SK-N-SH (cell line): ENCODE measurements at regions not wholly inside any gene's neighbourhood (a gene's known extent, or its start where the extent isn't known, plus 50 kb on each side); places are given as distances from the start of the nearest gene placed in this dataset.

ENCODE experiments used
- CTCF ChIA-PET: fragments of 300-600, 350-600 bp; formaldehyde crosslinking; extraction: SDS; loops from one replicate; lab custom pipeline; 2021; lab: Yijun Ruan, JAX
- POLR2A ChIA-PET: fragments of 350-600 bp; sonication (Branson Sonifier 250); formaldehyde crosslinking; extraction: SDS; loops from one replicate; lab custom pipeline; 2020; ENCODE audit warnings: antibody characterized with exemption, inconsistent platforms; lab: Yijun Ruan, JAX
- DNase-seq: peaks from one replicate; pipeline ENCODE4 v3.0.0; 2012
- H2AFZ ChIP-seq: fragments of 200-600 bp; sonication (generic); 2 replicates; pipeline ENCODE4 v1.8.1; 2016; ENCODE audit warnings: antibody characterized with exemption, mild to moderate bottlenecking, low read depth
- H3F3A ChIP-seq: fragments of 200-600 bp; sonication (generic); replicated peaks from 2 replicates; pipeline ENCODE3; 2016; ENCODE audit warnings: antibody characterized with exemption, mild to moderate bottlenecking; ENCODE audit not compliant: insufficient read depth
- H3K27ac ChIP-seq, 2 experiments: fragments of 200-500 bp in 1 of 2; fragments of 200-600 bp in 1 of 2; sonication (Bioruptor generic) in 1 of 2; sonication (generic), shearing (Covaris generic) in 1 of 2; 2 replicates each; pipeline versions ENCODE4 v1.5.1 to v1.6.1; 2014 to 2016; ENCODE audit warnings: low read depth in 2 of 2, inconsistent platforms in 1 of 2, low read length in 1 of 2, mild to moderate bottlenecking in 1 of 2, mixed read lengths in 1 of 2
- H3K27me3 ChIP-seq: fragments of 200-600 bp; sonication (generic), shearing (Covaris generic); 2 replicates; pipeline ENCODE4 v1.6.1; 2016; ENCODE audit warnings: mixed run types; ENCODE audit not compliant: insufficient read depth
- H3K36me3 ChIP-seq, 2 experiments: fragments of 200-500 bp in 1 of 2; fragments of 200-600 bp in 1 of 2; sonication (Bioruptor generic) in 1 of 2; sonication (generic) in 1 of 2; replicated peaks in 1 of 2; 2 replicates each; pipeline versions ENCODE3 to v1.5.1; 2014 to 2016; ENCODE audit warnings: low read length in 1 of 2, mild to moderate bottlenecking in 1 of 2; ENCODE audit not compliant: insufficient read depth in 2 of 2, control insufficient read depth in 1 of 2
- H3K4me1 ChIP-seq, 2 experiments: fragments of 200-500 bp in 1 of 2; fragments of 200-600 bp in 1 of 2; sonication (Bioruptor generic) in 1 of 2; sonication (generic), shearing (Covaris generic) in 1 of 2; 2 replicates each; pipeline versions ENCODE4 v1.5.1 to v1.6.1; 2014 to 2016; ENCODE audit warnings: low read depth in 1 of 2, low read length in 1 of 2, mixed run types in 1 of 2; ENCODE audit not compliant: insufficient read depth in 2 of 2, control insufficient read depth in 1 of 2
- H3K4me2 ChIP-seq: fragments of 200-600 bp; sonication (generic), shearing (Covaris generic); 2 replicates; pipeline ENCODE4 v1.6.1; 2017; ENCODE audit warnings: mixed run types
- H3K4me3 ChIP-seq, 2 experiments: fragments of 200-500 bp in 1 of 2; fragments of 200-600 bp in 1 of 2; sonication (Bioruptor generic) in 1 of 2; sonication (generic), shearing (Covaris generic) in 1 of 2; 2 replicates each; pipeline versions ENCODE4 v1.5.1 to v1.8.1; 2014 to 2016; ENCODE audit warnings: low read depth in 2 of 2, inconsistent platforms in 1 of 2, low read length in 1 of 2, mild to moderate bottlenecking in 1 of 2, mixed read lengths in 1 of 2, moderate library complexity in 1 of 2
- H3K79me2 ChIP-seq: fragments of 200-600 bp; sonication (generic); 2 replicates; pipeline ENCODE4 v1.8.1; 2017; ENCODE audit warnings: mild to moderate bottlenecking; ENCODE audit not compliant: insufficient read depth
- H3K9ac ChIP-seq: fragments of 200-600 bp; sonication (generic); 2 replicates; pipeline ENCODE4 v1.6.1; 2017; ENCODE audit warnings: mixed run types
- H3K9me2 ChIP-seq: fragments of 200-600 bp; sonication (generic); 2 replicates; pipeline ENCODE4 v1.6.1; 2017; ENCODE audit warnings: mixed run types
- H3K9me3 ChIP-seq: fragments of 200-600 bp; sonication (generic); 2 replicates; pipeline ENCODE4 v1.6.1; 2017; ENCODE audit warnings: mixed run types, mild to moderate bottlenecking, moderate library complexity
- H4K20me1 ChIP-seq: fragments of 200-600 bp; sonication (generic); 2 replicates; pipeline ENCODE4 v1.6.1; 2017; ENCODE audit warnings: mild to moderate bottlenecking, mixed run types; ENCODE audit not compliant: insufficient read depth
- ELF1 ChIP-seq: IDR thresholded peaks from 2 replicates; pipeline ENCODE4 v1.4.0; 2012
- EP300 ChIP-seq, 2 experiments: IDR thresholded peaks; 2 replicates each; pipeline versions ENCODE4 v1.4.0 to v1.6.1; 2012; ENCODE audit warnings: borderline replicate concordance in 1 of 2, low read depth in 1 of 2, low read length in 1 of 2
- EZH2phosphoT487 ChIP-seq: fragments of 200-600 bp; sonication (generic); IDR thresholded peaks from 2 replicates; pipeline ENCODE4 v1.6.1; 2017; ENCODE audit warnings: low read depth, mixed run types, mild to moderate bottlenecking, antibody characterized with exemption, moderate library complexity, borderline replicate concordance
- FOSL2 ChIP-seq: IDR thresholded peaks from 2 replicates; pipeline ENCODE4 v1.4.0; 2012; ENCODE audit warnings: low read depth, mild to moderate bottlenecking, moderate library complexity, borderline replicate concordance
- FOXM1 ChIP-seq: IDR thresholded peaks from 2 replicates; pipeline ENCODE4 v1.4.0; 2012; ENCODE audit warnings: low read depth, mild to moderate bottlenecking
- MEF2A ChIP-seq: IDR thresholded peaks from 2 replicates; pipeline ENCODE4 v1.4.0; 2012; ENCODE audit warnings: low read depth, borderline replicate concordance
- MXI1 ChIP-seq: IDR thresholded peaks from 2 replicates; pipeline ENCODE4 v1.6.1; 2012; ENCODE audit warnings: mild to moderate bottlenecking, low read depth, low read length, improper control_type of control experiment
- NFIC ChIP-seq: IDR thresholded peaks from 2 replicates; pipeline ENCODE4 v1.4.0; 2012; ENCODE audit warnings: borderline replicate concordance
- NRF1 ChIP-seq: IDR thresholded peaks from 2 replicates; pipeline ENCODE4 v1.6.1; 2012; ENCODE audit warnings: low read depth, mild to moderate bottlenecking, low read length
- POLR2AphosphoS5 ChIP-seq: IDR thresholded peaks from 2 replicates; pipeline ENCODE4 v1.6.1; 2012; ENCODE audit warnings: low read depth, low read length
- RXRA ChIP-seq: IDR thresholded peaks from 2 replicates; pipeline ENCODE4 v1.4.0; 2012; ENCODE audit warnings: low read depth, mild to moderate bottlenecking, borderline replicate concordance
- SMC3 ChIP-seq: IDR thresholded peaks from 2 replicates; pipeline ENCODE4 v1.6.1; 2012; ENCODE audit warnings: low read depth, low read length, improper control_type of control experiment
- YY1 ChIP-seq: IDR thresholded peaks from 2 replicates; pipeline ENCODE4 v1.4.0; 2012; ENCODE audit warnings: low read depth, mild to moderate bottlenecking
- TF ChIP-seq, protein P1 (sequence below): fragments of 200-600 bp; sonication (generic); IDR thresholded peaks from 2 replicates; pipeline ENCODE4 v1.6.1; 2017; ENCODE audit warnings: antibody characterized with exemption, mild to moderate bottlenecking, moderate library complexity
- TF ChIP-seq, protein P2 (sequence below): IDR thresholded peaks from 2 replicates; pipeline ENCODE4 v1.4.0; 2012; ENCODE audit warnings: low read depth
- TF ChIP-seq, protein P3 (sequence below): IDR thresholded peaks from 2 replicates; pipeline ENCODE4 v1.4.0; 2012; ENCODE audit warnings: low read depth, borderline replicate concordance
- TF ChIP-seq, protein P4 (sequence below): fragments of 150-350 bp; IDR thresholded peaks from 2 replicates; pipeline ENCODE4 v1.6.1; 2017; ENCODE audit warnings: antibody characterized with exemption, low read length, low read depth, borderline replicate concordance
- TF ChIP-seq, protein P5 (sequence below): IDR thresholded peaks from 2 replicates; pipeline ENCODE4 v1.6.1; 2012; ENCODE audit warnings: mild to moderate bottlenecking, low read depth, low read length, moderate library complexity

DNA sequence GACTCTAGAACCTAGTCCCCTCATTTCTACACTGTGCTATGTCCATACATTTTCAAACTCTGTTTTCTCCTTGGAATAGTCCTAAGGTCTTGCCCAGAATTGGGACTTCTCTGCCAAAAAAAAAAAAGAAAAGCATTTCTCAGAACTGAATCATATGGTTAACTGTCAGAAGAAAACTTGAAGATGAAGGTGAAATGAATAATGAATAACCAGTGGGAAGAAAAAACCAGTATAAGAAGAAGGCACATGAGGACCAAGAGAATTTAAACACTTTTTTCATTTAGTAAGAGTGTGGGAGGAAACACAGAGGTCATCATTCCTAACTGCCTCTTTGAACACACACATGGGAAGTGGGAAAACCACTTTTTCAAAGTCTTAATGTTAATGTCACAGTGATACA, 197.7 kb downstream of the PRELID2 start (continued):
- TF ChIP-seq, protein P1, sequence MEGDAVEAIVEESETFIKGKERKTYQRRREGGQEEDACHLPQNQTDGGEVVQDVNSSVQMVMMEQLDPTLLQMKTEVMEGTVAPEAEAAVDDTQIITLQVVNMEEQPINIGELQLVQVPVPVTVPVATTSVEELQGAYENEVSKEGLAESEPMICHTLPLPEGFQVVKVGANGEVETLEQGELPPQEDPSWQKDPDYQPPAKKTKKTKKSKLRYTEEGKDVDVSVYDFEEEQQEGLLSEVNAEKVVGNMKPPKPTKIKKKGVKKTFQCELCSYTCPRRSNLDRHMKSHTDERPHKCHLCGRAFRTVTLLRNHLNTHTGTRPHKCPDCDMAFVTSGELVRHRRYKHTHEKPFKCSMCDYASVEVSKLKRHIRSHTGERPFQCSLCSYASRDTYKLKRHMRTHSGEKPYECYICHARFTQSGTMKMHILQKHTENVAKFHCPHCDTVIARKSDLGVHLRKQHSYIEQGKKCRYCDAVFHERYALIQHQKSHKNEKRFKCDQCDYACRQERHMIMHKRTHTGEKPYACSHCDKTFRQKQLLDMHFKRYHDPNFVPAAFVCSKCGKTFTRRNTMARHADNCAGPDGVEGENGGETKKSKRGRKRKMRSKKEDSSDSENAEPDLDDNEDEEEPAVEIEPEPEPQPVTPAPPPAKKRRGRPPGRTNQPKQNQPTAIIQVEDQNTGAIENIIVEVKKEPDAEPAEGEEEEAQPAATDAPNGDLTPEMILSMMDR, result no peak
- TF ChIP-seq, all 33 proteins: peak for 9

DNA sequence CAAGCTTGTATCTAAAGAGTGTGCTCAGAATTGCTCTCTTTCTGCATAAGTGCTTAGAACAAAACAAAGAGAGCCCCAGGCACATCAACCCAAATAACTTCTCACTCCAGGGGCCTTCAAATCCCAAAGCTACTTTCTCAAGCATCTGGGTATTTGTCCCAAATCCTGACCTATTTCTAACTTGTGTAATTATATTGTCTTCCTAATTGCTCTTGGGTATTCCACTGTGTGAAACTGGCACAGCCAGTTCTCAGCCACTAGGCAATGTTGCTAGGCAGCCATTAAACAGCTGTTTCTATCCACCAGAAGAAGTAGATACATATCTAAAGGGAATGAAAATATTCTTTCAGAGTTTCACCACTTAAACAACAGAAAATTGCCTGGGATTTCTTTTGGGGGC, 198.8 kb downstream of the PRELID2 start:
- peak; percentile 21 for DNase-seq
- no peak overlapping the region for H2AFZ ChIP-seq
- H3K9me2 ChIP-seq, result no peaks in the 10 kb centered on the region
- H3K79me2 ChIP-seq, result no peaks in the 10 kb centered on the region
- ChIA-PET POLR2A (no interaction called here), CTCF (no interaction called here)
- no peaks in the 10 kb centered on the region for H3K27me3 ChIP-seq
- H3K4me2 ChIP-seq, result no peak overlapping the region
- H3K36me3 ChIP-seq, result no peaks in the 10 kb centered on the region
- no peaks in the 10 kb centered on the region for H3K9me3 ChIP-seq
- TF ChIP-seq RXRA, result no peak
- no peak for TF ChIP-seq POLR2AphosphoS5
- TF ChIP-seq, protein P2, sequence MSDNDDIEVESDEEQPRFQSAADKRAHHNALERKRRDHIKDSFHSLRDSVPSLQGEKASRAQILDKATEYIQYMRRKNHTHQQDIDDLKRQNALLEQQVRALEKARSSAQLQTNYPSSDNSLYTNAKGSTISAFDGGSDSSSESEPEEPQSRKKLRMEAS, result no peak
- TF ChIP-seq, protein P1, result no peak
- TF ChIP-seq EP300 (IDR thresholded peaks at IDR 0.05; ENCODE audit: borderline replicate concordance in 1 of 2, low read depth in 1 of 2, low read length in 1 of 2), result no peak
- TF ChIP-seq FOXM1, result no peak
- no peak for TF ChIP-seq EZH2phosphoT487
- TF ChIP-seq, protein P3, sequence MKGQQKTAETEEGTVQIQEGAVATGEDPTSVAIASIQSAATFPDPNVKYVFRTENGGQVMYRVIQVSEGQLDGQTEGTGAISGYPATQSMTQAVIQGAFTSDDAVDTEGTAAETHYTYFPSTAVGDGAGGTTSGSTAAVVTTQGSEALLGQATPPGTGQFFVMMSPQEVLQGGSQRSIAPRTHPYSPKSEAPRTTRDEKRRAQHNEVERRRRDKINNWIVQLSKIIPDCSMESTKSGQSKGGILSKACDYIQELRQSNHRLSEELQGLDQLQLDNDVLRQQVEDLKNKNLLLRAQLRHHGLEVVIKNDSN, result no peak
- TF ChIP-seq NFIC, result no peak
- no peak for TF ChIP-seq FOSL2
- no peak for TF ChIP-seq SMC3
- no peak for TF ChIP-seq ELF1
- no peak for TF ChIP-seq NRF1
- TF ChIP-seq, protein P4, sequence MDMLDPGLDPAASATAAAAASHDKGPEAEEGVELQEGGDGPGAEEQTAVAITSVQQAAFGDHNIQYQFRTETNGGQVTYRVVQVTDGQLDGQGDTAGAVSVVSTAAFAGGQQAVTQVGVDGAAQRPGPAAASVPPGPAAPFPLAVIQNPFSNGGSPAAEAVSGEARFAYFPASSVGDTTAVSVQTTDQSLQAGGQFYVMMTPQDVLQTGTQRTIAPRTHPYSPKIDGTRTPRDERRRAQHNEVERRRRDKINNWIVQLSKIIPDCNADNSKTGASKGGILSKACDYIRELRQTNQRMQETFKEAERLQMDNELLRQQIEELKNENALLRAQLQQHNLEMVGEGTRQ, result no peak
- no peak for TF ChIP-seq MXI1
- no peak for TF ChIP-seq MEF2A
- TF ChIP-seq, protein P5, sequence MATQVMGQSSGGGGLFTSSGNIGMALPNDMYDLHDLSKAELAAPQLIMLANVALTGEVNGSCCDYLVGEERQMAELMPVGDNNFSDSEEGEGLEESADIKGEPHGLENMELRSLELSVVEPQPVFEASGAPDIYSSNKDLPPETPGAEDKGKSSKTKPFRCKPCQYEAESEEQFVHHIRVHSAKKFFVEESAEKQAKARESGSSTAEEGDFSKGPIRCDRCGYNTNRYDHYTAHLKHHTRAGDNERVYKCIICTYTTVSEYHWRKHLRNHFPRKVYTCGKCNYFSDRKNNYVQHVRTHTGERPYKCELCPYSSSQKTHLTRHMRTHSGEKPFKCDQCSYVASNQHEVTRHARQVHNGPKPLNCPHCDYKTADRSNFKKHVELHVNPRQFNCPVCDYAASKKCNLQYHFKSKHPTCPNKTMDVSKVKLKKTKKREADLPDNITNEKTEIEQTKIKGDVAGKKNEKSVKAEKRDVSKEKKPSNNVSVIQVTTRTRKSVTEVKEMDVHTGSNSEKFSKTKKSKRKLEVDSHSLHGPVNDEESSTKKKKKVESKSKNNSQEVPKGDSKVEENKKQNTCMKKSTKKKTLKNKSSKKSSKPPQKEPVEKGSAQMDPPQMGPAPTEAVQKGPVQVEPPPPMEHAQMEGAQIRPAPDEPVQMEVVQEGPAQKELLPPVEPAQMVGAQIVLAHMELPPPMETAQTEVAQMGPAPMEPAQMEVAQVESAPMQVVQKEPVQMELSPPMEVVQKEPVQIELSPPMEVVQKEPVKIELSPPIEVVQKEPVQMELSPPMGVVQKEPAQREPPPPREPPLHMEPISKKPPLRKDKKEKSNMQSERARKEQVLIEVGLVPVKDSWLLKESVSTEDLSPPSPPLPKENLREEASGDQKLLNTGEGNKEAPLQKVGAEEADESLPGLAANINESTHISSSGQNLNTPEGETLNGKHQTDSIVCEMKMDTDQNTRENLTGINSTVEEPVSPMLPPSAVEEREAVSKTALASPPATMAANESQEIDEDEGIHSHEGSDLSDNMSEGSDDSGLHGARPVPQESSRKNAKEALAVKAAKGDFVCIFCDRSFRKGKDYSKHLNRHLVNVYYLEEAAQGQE, result no peak
- no peak for TF ChIP-seq YY1
- no peaks in the 10 kb centered on the region for H4K20me1 ChIP-seq
- H3K4me3 ChIP-seq, result no peak overlapping the region
- H3F3A ChIP-seq, result no peaks in the 10 kb centered on the region
- peak overlapping the region in 1 of 2 experiments; percentile 43; a peak in 2 of 4 replicates for H3K27ac ChIP-seq
- no peak overlapping the region for H3K9ac ChIP-seq
- no peaks in the 10 kb centered on the region; a peak in 2 of 4 replicates for H3K4me1 ChIP-seq
